ENCODE measurements at regions not wholly inside any gene's neighbourhood (a gene's known extent, or its start where the extent isn't known, plus 50 kb on each side); places are given as distances from the start of the nearest gene placed in this dataset.

- TF ChIP-seq POLR2AphosphoS5 (IDR thresholded peaks at IDR 0.05; ENCODE audit: borderline replicate concordance, low read depth, low read length) (no peak), EZH2 (IDR thresholded peaks at IDR 0.05) (no peak), FOXP2 (optimal IDR thresholded peaks at IDR 0.05; ENCODE audit: control extremely low read depth, extremely low read length, insufficient read depth) (no peak)
Measured at GRCh38 chrX:139299309-139299708, 231.2 kb upstream of the F9 start.

Measured in SK-N-MC (cell line).